GM12878 (cell line): ENCODE measurements at regions not wholly inside any gene's neighbourhood (a gene's known extent, or its start where the extent isn't known, plus 50 kb on each side); places are given as distances from the start of the nearest gene placed in this dataset.

ENCODE experiments used
- ATAC-seq: fragments of 200-7000 bp; cut with Tn5 transposase; 3 replicates; pipeline ENCODE4 v1.9.1; 2020; ENCODE audit warnings: mild to moderate bottlenecking, moderate library complexity
- BruUV-seq: library from RNA; stranded (reverse); fragments of 400-500 nt; replicated peaks from 2 replicates; lab custom pipeline; 2021; lab: Mats Ljungman, UMichigan
- CTCF ChIA-PET: fragments of 300-600 bp; sonication (Branson Sonifier 250); formaldehyde crosslinking; extraction: SDS; loops from one replicate; lab custom pipeline; 2021; ENCODE audit warnings: inconsistent platforms; lab: Yijun Ruan, JAX
- POLR2A ChIA-PET: fragments of 350-600 bp; formaldehyde crosslinking; extraction: SDS; loops from one replicate; lab custom pipeline; 2021; ENCODE audit warnings: inconsistent platforms; lab: Charles Lee
- RAD21 ChIA-PET: fragments of 300-600 bp; sonication (Branson Sonifier 250); formaldehyde crosslinking; loops from one replicate; lab custom pipeline; 2023; ENCODE audit warnings: antibody characterized with exemption; ENCODE audit not compliant: unreplicated experiment; lab: Charles Lee
- SMC1A ChIA-PET: fragments of 300-600 bp; sonication (Branson Sonifier 250); formaldehyde crosslinking; loops from one replicate; lab custom pipeline; 2023; ENCODE audit not compliant: unreplicated experiment, uncharacterized antibody; lab: Charles Lee
- DNase-seq: peaks from one replicate; pipeline ENCODE4 v3.0.0-alpha.2; 2011; ENCODE audit warnings: low read depth, low spot score
- FAIRE-seq: peaks from 3 replicates; lab custom pipeline; 2011; peaks lifted over from hg19 to GRCh38; lab: Jason Lieb, UNC
- H2AFZ ChIP-seq: 2 replicates; pipeline ENCODE4 v1.6.0; 2011; ENCODE audit warnings: low read depth, low read length, control low read depth; ENCODE audit not compliant: control insufficient read depth
- H3K27ac ChIP-seq: 2 replicates; pipeline ENCODE4 v1.5.1; 2011; ENCODE audit warnings: control low read depth; ENCODE audit not compliant: control insufficient read depth, insufficient read depth
- H3K27me3 ChIP-seq, 2 experiments: replicated peaks in 1 of 2; 2 replicates each; pipeline versions ENCODE4 v1.6.0 to v1.6.1; 2011; ENCODE audit warnings: low read length in 1 of 2; ENCODE audit not compliant: control insufficient read depth in 2 of 2, insufficient read depth in 2 of 2
- H3K36me3 ChIP-seq, 2 experiments: 2 replicates each; pipeline ENCODE4 v1.5.1; 2011; ENCODE audit warnings: low read length in 1 of 2; ENCODE audit not compliant: control insufficient read depth in 2 of 2, insufficient read depth in 2 of 2
- H3K4me1 ChIP-seq: 2 replicates; pipeline ENCODE4 v1.6.1; 2011; ENCODE audit warnings: mild to moderate bottlenecking, low read length, moderate library complexity, mixed read lengths; ENCODE audit not compliant: control insufficient read depth, insufficient read depth
- H3K4me2 ChIP-seq: 2 replicates; pipeline ENCODE4 v1.6.0; 2011; ENCODE audit warnings: control low read depth; ENCODE audit not compliant: control insufficient read depth, insufficient read depth
- H3K4me3 ChIP-seq: fragments of 200-600 bp; sonication (generic); 2 replicates; pipeline ENCODE4 v1.5.1; 2016
- H3K79me2 ChIP-seq: 2 replicates; pipeline ENCODE4 v1.6.0; 2011; ENCODE audit warnings: low read length; ENCODE audit not compliant: control insufficient read depth, insufficient read depth
- H3K9ac ChIP-seq: 2 replicates; pipeline ENCODE4 v1.8.0; 2011; ENCODE audit warnings: low read length, control low read depth, mixed read lengths; ENCODE audit not compliant: control insufficient read depth, insufficient read depth
- H3K9me3 ChIP-seq: replicated peaks from 3 replicates; pipeline ENCODE4 v1.5.1; 2011; ENCODE audit warnings: mild to moderate bottlenecking, low read length; ENCODE audit not compliant: control insufficient read depth, insufficient read depth
- H4K20me1 ChIP-seq: 2 replicates; pipeline ENCODE4 v1.6.0; 2011; ENCODE audit not compliant: control insufficient read depth, insufficient read depth
- HDAC2 ChIP-seq: fragments of 200-600 bp; sonication (generic); IDR thresholded peaks from 2 replicates; pipeline ENCODE4 v1.6.1; 2017
- JUNB ChIP-seq: IDR thresholded peaks from 2 replicates; pipeline ENCODE4 v1.6.1; 2016; ENCODE audit warnings: antibody characterized with exemption, mild to moderate bottlenecking
- MXI1 ChIP-seq: fragments of 150-350 bp; IDR thresholded peaks from 2 replicates; pipeline ENCODE4 v1.6.1; 2011; ENCODE audit warnings: low read depth, mild to moderate bottlenecking, inconsistent platforms, low read length, improper control_type of control experiment
- MYC ChIP-seq: IDR thresholded peaks from 2 replicates; pipeline ENCODE4 v1.6.1; 2011; ENCODE audit warnings: mild to moderate bottlenecking, low read length, moderate library complexity, inconsistent platforms; ENCODE audit not compliant: insufficient read depth, insufficient replicate concordance, insufficient read length, severe bottlenecking
- PAX8 ChIP-seq: fragments of 450-650 bp; IDR thresholded peaks from 2 replicates; pipeline ENCODE4 v1.6.1; 2017; ENCODE audit warnings: mild to moderate bottlenecking, moderate library complexity
- POLR2AphosphoS2 ChIP-seq: IDR thresholded peaks from 2 replicates; pipeline ENCODE4 v1.6.1; 2011; ENCODE audit warnings: low read depth, mild to moderate bottlenecking, low read length, improper control_type of control experiment, moderate library complexity
- RAD21 ChIP-seq: IDR thresholded peaks from 2 replicates; pipeline ENCODE4 v1.6.1; 2011; ENCODE audit warnings: mild to moderate bottlenecking, low read depth, low read length, moderate library complexity; ENCODE audit not compliant: insufficient read depth
- SIN3A ChIP-seq: IDR thresholded peaks from 2 replicates; pipeline ENCODE4 v1.6.1; 2012; ENCODE audit warnings: low read depth, low read length, improper control_type of control experiment
- SIX5 ChIP-seq: IDR thresholded peaks from 2 replicates; pipeline ENCODE4 v1.6.1; 2011; ENCODE audit warnings: mild to moderate bottlenecking, low read depth, low read length, moderate library complexity; ENCODE audit not compliant: severe bottlenecking
- ZNF217 ChIP-seq: fragments of 450-650 bp; IDR thresholded peaks from 2 replicates; pipeline ENCODE4 v1.6.1; 2017; ENCODE audit warnings: antibody characterized with exemption, mild to moderate bottlenecking
- ZNF274 ChIP-seq: IDR thresholded peaks from one replicate; pipeline ENCODE4 v1.8.0; 2011; ENCODE audit not compliant: insufficient read length, insufficient read depth
- WGBS: methylation state at CpG from one replicate; pipeline ENCODE4 v1.1.6; 2016; ENCODE audit warnings: low lambda C conversion rate; ENCODE audit not compliant: insufficient replicate concordance, insufficient coverage; ENCODE audit errors: missing lambda C conversion rate; 5-methylcytosine and 5-hydroxymethylcytosine counted together
- in situ Hi-C: fragments of 300-500 bp; cut with MboI; formaldehyde crosslinking; loops from 9 replicates; pipeline ENCODE4 v1.14.3; 2018; ENCODE audit warnings: mixed read lengths
- intact Hi-C: fragments of 100-400 bp; cut with micrococcal nuclease; formaldehyde crosslinking; loops from one replicate; pipeline ENCODE4 v1.14.2; 2022; ENCODE audit not compliant: unreplicated experiment
- TF ChIP-seq, protein P1 (sequence below): fragments of 150-350 bp; IDR thresholded peaks from 2 replicates; pipeline ENCODE4 v1.6.1; 2014; ENCODE audit warnings: mild to moderate bottlenecking, low read depth, low read length
- TF ChIP-seq, protein P2 (sequence below): IDR thresholded peaks from 2 replicates; pipeline ENCODE4 v1.6.1; 2012; ENCODE audit warnings: improper control_type of control experiment, low read depth, low read length; ENCODE audit not compliant: insufficient replicate concordance

DNA sequence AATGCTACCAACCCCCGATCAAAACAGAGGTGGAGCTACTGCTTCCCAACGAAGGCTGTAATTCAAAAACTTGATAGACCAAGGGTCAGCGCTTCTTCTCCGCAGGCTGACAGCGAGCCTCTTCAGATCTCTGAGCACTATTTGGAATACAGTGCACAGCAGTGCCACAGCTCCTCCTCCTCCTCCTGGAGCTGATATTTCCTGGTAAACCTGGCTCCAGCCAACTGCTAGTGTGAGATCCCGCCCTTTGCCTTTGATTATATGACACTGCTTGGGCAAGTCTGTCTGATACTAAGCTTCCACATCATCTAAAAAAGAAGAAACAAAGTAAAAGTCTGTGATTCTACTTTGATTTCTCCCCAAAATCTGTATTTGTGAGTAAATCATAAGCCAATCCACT lies 710.5 kb downstream of the DACH1 start:
- Histone ChIP-seq H3K27ac (no peak overlapping the region), H3K4me2 (no peak overlapping the region), H3K36me3 (no peaks in the 10 kb centered on the region)
- TF ChIP-seq ZNF217 = no peak
- no peak for TF ChIP-seq MYC
- TF ChIP-seq POLR2AphosphoS2 = no peak
- TF ChIP-seq PAX8 = no peak
- TF ChIP-seq ZNF274 = no peak
- TF ChIP-seq, protein P1, sequence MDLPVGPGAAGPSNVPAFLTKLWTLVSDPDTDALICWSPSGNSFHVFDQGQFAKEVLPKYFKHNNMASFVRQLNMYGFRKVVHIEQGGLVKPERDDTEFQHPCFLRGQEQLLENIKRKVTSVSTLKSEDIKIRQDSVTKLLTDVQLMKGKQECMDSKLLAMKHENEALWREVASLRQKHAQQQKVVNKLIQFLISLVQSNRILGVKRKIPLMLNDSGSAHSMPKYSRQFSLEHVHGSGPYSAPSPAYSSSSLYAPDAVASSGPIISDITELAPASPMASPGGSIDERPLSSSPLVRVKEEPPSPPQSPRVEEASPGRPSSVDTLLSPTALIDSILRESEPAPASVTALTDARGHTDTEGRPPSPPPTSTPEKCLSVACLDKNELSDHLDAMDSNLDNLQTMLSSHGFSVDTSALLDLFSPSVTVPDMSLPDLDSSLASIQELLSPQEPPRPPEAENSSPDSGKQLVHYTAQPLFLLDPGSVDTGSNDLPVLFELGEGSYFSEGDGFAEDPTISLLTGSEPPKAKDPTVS = no peak
- no peak for TF ChIP-seq RAD21
- no peak for TF ChIP-seq SIX5
- TF ChIP-seq JUNB = no peak
- no peak for TF ChIP-seq HDAC2
- no peak for TF ChIP-seq MXI1
- TF ChIP-seq, protein P2, sequence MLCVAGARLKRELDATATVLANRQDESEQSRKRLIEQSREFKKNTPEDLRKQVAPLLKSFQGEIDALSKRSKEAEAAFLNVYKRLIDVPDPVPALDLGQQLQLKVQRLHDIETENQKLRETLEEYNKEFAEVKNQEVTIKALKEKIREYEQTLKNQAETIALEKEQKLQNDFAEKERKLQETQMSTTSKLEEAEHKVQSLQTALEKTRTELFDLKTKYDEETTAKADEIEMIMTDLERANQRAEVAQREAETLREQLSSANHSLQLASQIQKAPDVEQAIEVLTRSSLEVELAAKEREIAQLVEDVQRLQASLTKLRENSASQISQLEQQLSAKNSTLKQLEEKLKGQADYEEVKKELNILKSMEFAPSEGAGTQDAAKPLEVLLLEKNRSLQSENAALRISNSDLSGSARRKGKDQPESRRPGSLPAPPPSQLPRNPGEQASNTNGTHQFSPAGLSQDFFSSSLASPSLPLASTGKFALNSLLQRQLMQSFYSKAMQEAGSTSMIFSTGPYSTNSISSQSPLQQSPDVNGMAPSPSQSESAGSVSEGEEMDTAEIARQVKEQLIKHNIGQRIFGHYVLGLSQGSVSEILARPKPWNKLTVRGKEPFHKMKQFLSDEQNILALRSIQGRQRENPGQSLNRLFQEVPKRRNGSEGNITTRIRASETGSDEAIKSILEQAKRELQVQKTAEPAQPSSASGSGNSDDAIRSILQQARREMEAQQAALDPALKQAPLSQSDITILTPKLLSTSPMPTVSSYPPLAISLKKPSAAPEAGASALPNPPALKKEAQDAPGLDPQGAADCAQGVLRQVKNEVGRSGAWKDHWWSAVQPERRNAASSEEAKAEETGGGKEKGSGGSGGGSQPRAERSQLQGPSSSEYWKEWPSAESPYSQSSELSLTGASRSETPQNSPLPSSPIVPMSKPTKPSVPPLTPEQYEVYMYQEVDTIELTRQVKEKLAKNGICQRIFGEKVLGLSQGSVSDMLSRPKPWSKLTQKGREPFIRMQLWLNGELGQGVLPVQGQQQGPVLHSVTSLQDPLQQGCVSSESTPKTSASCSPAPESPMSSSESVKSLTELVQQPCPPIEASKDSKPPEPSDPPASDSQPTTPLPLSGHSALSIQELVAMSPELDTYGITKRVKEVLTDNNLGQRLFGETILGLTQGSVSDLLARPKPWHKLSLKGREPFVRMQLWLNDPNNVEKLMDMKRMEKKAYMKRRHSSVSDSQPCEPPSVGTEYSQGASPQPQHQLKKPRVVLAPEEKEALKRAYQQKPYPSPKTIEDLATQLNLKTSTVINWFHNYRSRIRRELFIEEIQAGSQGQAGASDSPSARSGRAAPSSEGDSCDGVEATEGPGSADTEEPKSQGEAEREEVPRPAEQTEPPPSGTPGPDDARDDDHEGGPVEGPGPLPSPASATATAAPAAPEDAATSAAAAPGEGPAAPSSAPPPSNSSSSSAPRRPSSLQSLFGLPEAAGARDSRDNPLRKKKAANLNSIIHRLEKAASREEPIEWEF = no peak
- no peak for TF ChIP-seq SIN3A
- TF ChIP-seq, all 136 proteins: peak for 0
- H3K9ac ChIP-seq = no peak overlapping the region
- WGBS = 34% methylated on average over 6 of the region's 6 CpGs
- H4K20me1 ChIP-seq = no peaks in the 10 kb centered on the region
- no peak overlapping the region for H3K4me3 ChIP-seq
- no peaks in the 10 kb centered on the region for H3K9me3 ChIP-seq
- FAIRE-seq (no peak), DNase-seq (no peak), ATAC-seq (no peak)
- H3K27me3 ChIP-seq = no peaks in the 10 kb centered on the region
- intact Hi-C loops = no loop called here
- CTCF ChIA-PET = no interaction called here
- no peaks in the 10 kb centered on the region for H3K79me2 ChIP-seq
- no TSS peak for BruUV-seq
- RAD21 ChIA-PET = no interaction called here
- no peak overlapping the region for H2AFZ ChIP-seq
- SMC1A ChIA-PET = no interaction called here
- POLR2A ChIA-PET = no interaction called here
- in situ Hi-C loops = no loop called here
- H3K4me1 ChIP-seq = no peaks in the 10 kb centered on the region
